HG02759 (cell line): ENCODE measurements at regions not wholly inside any gene's neighbourhood (a gene's known extent, or its start where the extent isn't known, plus 50 kb on each side); places are given as distances from the start of the nearest gene placed in this dataset.
"Not testable (repeated sequence)": the region's sequence is repeated elsewhere in the genome, so short reads cannot be mapped to it uniquely, and the experiment has no call there.

Experiments used
- ATAC-seq: cut with Tn5 transposase; IDR thresholded peaks from one replicate; pipeline ENCODE4 v1.9.1; 2021; ENCODE audit warnings: mild to moderate bottlenecking, moderate library complexity; ENCODE audit not compliant: unreplicated experiment

DNA sequence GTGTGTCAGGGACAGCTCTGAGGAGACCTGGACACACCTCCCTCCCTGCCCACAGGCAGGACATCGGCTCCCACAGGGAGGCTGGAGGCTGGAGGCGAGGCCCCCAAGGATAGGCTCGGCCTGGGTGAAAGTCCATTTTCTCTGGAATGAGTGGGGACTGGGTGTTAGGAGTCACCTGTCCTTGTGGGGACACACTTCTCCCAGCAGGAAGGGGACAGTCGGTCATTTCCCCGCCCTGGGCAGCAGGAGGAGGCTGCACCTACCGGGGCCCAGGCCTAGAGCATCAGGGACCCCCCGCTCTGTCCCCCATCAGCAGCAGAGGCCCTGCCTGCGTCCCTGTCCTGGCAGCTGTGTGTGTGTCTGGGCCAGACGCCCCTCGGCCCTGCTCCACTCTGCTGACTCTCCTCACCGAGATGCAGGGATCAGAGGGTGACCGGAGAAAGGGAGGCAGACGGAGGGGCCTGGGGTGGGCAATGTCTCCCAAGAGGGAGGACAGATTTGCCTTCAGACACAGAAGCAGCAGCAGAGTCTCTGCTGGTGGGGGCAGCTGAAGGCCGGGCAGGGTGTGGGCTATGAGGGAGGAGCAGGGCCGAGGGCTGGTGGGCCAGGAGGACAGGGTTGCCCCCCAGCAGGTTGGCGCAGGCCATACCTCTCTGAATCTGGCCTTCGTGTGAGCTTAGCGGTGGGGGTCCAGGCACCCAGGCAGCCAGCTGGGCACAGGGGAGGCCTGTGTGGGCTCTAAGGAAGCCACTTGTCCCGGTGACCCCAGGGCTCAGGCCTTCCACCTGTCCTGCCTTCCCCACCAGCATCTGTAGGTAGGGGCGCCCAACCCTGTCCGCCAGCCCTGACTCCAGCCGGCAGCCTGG is 125.7 kb upstream of the NKX1-1 start:
- ATAC-seq, result no peak

DNA sequence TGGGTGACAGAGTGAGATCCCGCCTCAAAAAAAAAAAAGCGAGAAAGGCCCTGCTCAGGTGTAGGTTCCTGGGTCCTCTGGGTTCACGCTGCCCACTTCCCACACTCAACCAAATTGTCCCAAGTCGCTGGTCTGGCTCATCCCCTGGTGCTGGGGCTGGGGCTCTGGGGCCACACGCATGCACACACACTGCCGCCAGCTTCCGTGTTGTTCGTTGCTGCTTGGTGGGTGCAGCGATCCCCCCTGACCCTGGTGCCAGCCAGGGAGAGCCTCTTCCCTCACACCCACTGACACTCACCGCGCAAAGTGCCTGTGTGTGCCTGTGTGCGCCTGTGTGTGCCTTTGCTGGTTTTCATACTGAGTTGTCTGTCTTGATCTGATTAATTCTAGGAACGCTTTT is 124.1 kb upstream of the NKX1-1 start:
- ATAC-seq, result no peak

DNA sequence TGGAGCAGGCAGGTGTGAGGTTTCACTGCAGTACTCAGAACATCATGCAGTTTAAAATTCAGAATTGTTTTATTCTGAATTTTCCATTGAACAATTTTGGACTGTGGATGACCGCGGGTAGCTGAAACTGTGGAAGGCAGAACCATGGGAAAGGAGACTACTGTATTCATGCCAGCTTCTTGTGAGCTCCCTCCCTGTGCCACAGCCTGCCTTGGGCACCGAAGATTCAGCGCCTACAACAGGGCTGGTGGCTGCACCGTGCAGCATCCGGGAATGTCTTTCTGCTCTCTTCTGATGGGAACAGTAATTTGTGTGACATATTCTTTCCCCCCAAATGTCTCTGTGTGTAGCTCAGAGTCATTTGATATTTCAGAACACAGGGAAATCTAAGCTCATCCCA is 118.5 kb upstream of the NKX1-1 start:
- no peak for ATAC-seq

DNA sequence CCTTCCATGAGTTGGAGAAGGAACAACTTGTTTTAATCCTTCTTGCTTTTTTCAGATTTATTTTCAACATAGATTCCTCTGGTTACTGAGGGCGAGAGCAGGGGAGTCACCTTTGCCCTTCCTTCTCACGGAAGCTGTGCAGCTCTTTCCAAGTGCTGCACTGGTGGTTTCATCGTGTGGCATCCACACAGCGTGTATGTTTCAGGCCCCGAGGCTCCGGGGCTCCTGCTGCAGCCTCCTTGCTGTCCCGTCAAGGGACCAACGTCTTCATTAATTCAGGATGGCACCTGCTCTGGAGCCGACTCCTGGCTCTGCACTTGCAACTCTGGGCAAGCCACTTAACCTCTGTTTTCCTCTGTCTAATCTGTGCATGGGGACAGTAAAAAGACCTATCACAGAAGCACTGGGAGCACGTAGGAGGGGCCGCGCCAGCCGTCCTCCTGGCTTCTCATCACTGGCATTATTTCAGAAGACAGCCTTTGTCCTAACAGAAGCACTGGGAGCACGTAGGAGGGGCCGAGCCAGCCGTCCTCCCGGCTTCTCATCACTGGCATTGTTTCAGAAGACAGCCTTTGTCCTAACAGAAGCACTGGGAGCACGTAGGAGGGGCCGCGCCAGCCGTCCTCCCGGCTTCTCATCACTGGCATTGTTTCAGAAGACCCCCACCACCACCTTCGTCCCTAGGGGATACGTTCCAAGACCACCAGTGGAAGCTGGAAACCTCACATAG is 117.8 kb upstream of the NKX1-1 start:
- no peak for ATAC-seq

DNA sequence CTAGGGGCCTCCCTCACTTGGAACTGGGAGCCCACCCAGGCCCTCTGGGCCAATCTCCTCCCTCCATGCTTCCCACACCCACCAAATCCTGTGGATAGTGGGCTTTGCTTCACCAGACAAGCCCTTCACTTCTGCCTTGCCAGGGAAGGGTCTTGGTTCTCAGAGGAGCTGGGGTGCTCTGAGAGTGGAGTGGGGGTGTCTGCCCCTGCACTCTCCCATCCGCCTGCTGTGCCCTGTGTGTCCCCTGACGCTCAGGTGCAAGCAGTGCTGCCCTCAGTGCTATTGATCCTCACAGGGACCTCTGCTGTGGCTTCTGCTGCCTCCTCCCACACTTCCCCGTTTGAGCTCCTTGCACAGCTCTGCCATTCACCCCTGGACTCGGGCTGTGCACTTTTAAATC is 117.3 kb upstream of the NKX1-1 start:
- no peak for ATAC-seq

DNA sequence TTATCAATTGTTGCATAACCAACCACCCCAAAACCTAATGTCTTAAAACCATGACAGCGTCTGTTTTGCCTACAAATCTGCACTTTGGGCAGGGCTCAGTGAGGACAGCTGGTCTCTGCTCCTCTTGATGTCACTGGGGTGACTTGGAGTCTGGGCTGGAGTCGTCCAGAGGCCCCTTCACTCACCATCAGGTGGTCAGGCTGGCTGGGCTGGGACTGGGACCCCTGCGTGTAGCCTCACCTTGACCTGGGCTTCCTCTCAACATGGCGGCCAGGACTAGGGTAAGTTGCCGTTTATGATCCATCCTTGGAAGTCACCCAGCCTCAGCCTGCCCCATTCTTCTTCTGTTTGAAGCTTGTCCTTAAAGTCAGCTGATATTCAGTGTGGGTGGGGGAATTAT is 116.8 kb upstream of the NKX1-1 start:
- no peak for ATAC-seq

DNA sequence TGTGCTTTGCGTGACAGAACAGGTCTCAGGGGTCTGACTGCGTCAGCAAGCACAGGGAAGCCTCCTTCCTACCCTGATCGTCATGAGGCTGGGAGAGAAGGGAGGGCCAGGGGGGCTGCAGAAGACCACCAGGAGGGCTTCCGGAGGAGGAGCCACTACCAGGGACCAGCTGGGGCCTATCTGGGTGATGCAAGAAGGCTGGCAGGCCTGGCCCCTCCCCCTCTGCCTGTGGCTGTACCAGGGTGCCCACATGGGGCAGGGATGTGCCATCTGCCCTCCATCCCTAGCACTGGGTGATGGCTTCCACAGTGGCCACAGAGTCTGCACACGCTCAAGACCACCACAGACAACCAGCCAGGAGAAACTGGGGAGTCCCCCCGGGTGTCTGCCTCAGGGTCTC is 116.4 kb upstream of the NKX1-1 start:
- ATAC-seq, result no peak

DNA sequence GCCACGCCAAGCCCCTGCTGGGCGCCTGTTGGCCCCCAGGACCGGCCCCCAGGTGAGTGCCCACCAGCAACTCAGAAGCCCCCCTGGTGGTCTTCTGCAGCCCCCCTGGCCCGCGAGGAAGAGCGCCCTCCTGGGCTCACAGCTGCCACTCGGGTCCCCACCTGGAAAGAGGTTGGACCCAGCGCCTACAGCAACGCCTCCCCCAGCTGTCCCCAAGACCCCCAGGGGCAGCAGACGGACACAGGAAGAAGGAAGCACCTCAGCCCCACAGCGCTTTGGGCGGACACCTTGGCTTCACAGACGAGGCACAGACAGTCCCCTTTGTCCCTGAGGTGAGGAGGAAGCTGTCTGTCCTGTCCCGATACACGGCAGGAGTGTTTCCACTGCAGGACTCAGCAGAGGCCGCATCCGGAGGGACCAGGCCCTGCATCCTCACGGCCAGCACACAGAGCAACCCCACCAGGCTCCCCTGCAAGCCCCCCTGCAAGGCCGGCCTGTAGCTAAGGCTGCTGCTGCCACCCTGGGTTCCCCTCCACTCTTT is 115.6 kb upstream of the NKX1-1 start:
- no peak for ATAC-seq

DNA sequence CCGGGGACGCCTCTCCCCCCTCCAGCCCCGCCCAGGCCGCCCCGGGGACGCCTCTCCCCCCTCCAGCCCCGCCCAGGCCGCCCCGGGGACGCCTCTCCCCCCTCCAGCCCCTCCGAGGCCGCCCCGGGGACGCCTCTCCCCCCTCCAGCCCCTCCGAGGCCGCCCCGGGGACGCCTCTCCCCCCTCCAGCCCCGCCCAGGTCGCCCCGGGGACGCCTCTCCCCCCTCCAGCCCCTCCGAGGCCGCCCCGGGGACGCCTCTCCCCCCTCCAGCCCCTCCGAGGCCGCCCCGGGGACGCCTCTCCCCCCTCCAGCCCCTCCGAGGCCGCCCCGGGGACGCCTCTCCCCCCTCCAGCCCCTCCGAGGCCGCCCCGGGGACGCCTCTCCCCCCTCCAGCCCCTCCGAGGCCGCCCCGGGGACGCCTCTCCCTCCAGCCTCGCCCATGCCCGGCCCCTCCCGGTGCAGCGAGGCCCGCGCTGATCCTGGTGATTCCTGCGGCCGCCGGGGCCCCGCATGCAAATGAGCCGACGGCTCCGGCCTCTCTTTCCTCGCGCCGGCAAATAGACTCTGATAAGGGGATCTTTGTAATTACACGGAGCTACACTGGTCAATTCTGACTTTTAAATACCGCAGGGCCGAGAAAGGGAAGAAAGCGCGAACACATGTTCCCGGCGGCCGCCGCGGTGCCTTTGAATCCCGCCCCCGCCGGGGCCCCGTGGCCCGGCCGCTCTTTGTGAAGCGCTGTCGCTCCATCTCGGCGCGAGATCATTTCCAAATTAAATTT is 114.7 kb upstream of the NKX1-1 start:
- not testable (repeated sequence) for ATAC-seq

DNA sequence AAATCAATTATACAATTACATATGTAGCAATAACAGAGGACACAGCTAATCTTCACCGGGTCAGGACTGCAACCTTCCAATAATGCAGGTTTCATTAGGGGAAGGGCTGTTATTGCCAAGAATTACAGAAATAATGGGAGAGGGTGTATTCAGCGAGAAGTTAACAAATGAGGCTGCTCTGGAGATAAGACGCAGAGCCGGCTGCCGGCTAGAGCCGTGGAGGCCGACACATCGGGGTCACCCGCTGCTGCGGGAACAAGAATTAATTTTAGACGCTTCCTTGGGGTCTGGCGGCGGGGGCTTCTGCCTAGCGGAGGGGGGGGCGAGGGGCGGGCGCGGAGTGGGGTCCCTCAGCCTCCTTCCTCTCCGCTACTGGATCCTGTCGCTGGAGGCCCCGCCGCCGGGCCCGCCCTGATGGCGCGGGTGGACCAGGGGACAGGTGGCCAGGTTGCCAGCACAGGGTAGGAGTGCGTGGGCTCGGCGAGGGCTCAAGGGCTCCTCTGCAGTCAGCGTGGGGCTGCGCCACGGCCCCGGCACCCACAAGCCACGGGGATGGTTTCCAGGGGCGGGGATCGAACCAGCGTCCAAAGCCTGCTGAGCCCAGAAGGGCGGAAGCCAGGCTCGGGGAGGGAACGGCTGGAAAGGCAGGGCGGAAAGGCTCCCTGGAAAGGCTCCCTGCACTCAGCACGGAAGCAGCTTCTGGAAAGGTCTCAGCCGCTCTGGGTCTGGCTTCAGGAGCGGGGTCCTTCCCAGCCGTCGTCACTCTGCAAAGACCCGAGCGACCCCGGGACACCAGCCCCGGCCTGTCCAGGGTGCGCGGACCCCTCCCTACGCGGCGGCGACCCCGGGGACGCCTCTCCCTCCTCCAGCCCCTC is 113.8 kb upstream of the NKX1-1 start:
- no peak for ATAC-seq

DNA sequence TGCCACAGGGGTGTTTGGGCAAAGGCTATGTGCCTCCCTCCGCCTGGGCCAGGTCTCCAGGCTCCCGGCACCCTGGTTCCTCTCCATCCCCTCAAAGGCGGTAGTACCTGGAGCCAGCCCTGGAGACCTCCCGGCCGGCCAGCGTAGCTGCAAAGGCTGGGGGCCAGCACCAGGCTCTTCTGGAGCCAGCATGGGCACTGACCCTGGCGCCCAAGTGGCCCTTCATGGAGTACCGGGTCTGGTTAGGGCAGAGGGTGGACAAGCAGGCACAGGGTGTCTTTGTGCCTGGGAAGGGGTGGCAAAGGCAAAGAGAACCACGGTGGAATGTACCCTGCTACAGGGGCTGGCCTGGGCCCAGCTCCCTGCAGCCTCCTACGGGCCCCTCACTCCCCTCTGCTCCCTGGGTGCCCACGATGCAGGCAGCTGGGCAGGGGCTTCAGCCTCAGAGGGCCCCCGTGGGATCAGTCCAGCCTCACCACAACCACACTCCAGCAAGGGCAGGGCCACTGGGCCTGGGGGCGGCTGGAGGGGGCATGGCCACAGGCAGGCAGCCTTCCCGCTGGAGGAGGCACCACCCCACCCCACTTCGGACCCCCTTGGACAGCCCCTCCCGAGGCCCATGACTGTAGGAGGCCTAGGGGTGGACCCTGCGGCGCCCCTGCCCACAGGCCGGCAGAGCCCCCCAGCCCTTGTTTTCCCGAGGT is 112.9 kb upstream of the NKX1-1 start:
- no peak for ATAC-seq

DNA sequence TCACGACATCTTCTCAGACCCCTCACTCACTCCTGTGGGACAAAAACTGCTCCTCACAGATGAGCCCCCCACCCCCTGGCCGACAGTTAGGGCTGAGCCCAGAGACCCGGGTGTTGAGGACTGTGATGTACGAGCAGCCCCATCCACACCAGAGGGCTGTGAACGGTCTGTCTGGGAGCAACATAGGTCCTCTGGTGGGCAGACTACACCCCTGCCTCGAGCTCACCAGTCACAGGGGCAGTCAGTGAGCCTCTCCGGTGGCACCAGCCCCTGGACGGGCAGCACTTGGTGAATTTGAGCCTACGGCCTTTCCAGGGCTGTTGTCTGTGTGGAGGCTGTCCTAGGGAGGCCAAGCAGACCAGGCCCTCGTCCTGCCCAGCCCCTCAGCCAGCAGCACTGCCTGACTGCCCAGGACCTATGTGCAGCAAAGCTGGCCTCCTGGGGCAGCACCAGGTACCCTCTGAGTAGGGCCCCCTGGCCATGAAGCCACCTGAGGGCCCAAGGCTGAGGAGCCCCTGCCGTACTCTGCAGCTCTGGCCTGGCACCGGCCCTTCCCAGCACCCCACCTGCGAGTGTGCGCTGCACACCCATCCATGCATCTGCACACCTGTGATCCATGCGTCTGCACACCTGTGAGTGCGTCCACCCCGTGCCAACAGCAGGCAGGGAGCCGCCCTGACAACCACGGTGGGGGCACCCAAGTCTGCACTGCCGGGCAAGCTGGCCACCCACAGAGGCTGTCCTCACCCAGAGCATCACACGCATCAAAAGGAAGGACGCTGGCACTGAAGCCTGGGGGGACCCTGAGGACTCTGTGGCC is 111.6 kb upstream of the NKX1-1 start:
- ATAC-seq, result no peak

DNA sequence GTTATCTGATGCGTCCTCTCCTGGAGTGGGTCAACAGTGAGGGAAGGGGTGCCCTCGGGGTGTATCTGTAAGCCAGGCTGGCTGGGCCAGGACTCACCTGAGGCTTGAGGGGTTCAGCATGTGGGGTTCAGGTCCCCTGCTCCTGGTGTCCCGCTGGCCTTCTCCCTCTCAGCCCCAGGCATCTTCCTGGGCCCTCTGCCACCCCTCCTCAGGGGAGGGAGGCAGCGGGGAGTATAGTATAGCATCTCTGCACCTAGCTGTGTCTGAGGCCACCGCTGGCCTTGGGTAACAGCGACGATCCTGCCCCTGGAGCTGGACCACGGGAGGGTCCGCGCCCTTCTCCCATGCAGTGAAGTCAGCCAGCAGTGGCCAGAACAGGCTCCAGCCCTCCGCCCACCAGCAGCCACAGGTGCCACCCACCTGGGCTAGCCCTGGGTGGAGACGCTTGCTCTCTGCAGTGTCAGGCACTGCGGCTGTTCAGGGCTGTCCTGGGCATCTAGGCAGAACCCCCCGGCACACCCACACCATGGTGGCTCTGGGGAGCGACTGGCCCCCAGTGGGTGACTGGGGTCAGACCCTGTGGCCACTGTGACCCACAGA is 110.7 kb upstream of the NKX1-1 start:
- ATAC-seq, result no peak

DNA sequence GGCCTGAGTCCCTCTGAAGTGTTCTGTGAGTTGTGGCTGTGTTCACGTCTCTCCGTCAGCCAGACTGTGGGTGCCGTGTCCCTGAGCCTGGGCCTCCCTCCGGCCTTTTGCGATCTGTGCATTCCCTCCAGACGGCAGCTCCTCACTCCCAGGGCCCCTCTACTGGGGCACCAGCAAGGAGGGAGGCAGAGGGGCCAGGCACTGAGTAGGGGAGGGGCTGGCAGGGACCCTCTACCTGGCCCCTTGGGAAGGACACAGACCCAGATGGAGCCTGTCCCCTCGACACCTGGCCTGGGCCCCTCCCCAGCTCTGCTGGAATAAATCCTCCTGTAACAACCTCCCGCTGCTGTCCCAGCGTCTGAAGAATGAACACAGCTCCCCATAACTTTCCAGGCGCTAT is 110.0 kb upstream of the NKX1-1 start:
- ATAC-seq, result no peak

DNA sequence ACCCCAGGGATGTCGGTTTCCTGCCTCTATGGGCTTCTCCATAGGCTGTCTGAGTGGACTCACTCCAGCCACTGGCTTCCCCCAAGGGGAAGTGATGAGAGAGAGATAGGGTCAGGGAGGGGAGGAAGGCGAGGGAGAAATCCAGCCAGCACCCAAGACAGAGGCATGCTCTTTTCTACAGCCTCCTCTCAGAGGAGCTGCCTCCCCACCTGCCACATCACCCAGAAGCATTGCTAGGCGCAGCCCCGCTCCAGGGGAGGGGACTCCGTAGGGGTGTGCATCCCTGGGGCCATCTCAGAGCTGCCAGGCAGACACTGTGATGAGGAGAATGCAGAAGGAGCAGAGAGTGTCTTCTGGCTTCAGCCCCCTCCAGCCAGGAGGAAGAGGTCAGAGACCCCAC is 109.5 kb upstream of the NKX1-1 start:
- no peak for ATAC-seq

DNA sequence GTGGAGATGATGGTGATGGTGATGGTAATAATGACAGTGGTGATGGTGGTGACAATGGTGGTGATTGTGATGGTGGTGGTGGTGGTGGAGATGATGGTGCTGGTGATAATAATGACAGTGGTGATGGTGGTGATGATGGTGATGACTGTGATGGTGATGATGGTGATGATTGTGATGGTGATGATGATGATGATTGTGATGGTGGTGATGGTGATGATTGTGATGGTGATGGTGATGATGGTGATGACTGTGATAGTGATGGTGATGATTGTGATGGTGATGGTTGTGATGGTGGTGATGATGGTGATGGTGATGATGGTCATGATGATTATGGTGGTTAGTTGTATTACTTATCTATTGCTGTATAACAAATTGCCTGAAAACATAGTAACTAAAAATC is 108.9 kb upstream of the NKX1-1 start:
- no peak for ATAC-seq

DNA sequence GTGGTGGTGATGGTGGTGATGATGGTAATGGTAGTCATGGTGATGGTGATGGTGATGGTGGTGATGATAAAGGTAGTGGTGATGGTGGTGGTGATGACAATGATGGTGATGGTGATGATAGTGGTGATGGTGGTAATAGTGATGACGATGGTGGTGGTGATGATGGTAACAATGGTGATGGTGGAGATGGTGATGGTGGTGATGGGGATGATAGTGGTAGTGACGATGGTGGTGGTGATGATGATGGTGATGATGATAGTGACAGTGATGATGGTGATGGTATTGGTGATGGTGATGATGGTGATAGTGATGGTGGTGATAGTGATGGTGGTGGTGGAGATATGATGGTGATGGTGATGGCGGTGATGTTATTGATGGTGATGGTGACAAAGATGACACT is 108.4 kb upstream of the NKX1-1 start:
- no peak for ATAC-seq

DNA sequence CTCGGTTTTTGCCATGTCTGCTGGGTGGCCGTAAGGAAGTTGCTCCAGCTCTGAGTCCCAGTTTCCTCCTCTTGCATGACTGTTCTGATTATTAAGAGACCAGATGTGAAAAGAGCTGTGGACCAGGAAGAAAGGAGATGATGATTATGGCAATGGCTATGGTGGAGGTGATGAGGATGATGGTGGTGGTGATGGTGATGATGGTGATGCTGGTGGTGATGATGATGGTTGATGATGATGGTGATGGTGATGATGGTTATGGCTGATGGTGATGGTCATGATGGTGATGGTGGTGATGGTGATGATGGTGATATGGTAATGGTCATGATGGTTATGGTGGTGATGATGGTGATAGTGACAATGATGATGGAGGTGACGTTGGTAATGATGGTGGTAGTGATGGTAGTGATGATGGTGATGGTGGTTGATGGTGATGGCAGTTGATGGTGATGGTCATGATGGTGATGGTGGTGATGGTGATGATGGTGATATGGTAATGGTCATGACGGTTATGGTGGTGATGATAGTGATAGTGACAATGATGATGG is 107.8 kb upstream of the NKX1-1 start:
- ATAC-seq, result no peak
